ENCODE measurements at regions not wholly inside any gene's neighbourhood (a gene's known extent, or its start where the extent isn't known, plus 50 kb on each side); places are given as distances from the start of the nearest gene placed in this dataset.

DNA sequence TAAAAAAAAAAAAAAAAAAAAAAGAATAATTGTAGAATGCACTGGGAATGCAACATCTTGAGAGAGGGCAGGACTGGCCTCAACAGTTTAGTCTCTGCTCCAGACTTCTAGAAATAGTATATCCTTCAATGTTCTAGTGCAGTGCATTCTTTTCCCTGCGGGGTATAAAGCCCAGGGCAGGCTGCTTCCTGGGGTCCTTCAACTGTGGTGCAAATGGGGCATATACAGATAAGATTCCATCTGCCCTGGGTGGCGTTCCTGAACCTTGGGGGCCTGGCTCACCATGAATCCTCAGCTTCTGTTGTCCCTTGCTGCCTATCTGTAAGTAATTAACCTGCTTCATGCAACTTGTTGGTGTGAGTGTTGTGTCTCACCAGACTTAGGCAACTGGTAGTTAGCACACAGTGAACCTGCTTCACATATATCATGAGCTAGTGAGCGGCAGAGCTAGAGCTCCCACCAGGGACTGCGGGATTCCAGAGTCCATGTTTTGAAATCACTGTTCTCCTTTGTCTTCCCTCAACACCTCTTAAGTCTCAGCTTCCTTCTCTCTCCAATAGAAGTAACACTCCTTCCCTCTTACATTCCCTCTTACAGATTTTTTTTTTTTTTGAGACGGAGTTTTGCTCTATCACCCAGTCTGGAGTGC is 177.6 kb downstream of the SUDS3 start:
- peak overlapping the region; percentile 78 for H2AFZ ChIP-seq
- no peak overlapping the region for H3K4me3 ChIP-seq
- no peak overlapping the region for H3K27ac ChIP-seq (ENCODE audit: low read depth)
- TF ChIP-seq, protein P1, sequence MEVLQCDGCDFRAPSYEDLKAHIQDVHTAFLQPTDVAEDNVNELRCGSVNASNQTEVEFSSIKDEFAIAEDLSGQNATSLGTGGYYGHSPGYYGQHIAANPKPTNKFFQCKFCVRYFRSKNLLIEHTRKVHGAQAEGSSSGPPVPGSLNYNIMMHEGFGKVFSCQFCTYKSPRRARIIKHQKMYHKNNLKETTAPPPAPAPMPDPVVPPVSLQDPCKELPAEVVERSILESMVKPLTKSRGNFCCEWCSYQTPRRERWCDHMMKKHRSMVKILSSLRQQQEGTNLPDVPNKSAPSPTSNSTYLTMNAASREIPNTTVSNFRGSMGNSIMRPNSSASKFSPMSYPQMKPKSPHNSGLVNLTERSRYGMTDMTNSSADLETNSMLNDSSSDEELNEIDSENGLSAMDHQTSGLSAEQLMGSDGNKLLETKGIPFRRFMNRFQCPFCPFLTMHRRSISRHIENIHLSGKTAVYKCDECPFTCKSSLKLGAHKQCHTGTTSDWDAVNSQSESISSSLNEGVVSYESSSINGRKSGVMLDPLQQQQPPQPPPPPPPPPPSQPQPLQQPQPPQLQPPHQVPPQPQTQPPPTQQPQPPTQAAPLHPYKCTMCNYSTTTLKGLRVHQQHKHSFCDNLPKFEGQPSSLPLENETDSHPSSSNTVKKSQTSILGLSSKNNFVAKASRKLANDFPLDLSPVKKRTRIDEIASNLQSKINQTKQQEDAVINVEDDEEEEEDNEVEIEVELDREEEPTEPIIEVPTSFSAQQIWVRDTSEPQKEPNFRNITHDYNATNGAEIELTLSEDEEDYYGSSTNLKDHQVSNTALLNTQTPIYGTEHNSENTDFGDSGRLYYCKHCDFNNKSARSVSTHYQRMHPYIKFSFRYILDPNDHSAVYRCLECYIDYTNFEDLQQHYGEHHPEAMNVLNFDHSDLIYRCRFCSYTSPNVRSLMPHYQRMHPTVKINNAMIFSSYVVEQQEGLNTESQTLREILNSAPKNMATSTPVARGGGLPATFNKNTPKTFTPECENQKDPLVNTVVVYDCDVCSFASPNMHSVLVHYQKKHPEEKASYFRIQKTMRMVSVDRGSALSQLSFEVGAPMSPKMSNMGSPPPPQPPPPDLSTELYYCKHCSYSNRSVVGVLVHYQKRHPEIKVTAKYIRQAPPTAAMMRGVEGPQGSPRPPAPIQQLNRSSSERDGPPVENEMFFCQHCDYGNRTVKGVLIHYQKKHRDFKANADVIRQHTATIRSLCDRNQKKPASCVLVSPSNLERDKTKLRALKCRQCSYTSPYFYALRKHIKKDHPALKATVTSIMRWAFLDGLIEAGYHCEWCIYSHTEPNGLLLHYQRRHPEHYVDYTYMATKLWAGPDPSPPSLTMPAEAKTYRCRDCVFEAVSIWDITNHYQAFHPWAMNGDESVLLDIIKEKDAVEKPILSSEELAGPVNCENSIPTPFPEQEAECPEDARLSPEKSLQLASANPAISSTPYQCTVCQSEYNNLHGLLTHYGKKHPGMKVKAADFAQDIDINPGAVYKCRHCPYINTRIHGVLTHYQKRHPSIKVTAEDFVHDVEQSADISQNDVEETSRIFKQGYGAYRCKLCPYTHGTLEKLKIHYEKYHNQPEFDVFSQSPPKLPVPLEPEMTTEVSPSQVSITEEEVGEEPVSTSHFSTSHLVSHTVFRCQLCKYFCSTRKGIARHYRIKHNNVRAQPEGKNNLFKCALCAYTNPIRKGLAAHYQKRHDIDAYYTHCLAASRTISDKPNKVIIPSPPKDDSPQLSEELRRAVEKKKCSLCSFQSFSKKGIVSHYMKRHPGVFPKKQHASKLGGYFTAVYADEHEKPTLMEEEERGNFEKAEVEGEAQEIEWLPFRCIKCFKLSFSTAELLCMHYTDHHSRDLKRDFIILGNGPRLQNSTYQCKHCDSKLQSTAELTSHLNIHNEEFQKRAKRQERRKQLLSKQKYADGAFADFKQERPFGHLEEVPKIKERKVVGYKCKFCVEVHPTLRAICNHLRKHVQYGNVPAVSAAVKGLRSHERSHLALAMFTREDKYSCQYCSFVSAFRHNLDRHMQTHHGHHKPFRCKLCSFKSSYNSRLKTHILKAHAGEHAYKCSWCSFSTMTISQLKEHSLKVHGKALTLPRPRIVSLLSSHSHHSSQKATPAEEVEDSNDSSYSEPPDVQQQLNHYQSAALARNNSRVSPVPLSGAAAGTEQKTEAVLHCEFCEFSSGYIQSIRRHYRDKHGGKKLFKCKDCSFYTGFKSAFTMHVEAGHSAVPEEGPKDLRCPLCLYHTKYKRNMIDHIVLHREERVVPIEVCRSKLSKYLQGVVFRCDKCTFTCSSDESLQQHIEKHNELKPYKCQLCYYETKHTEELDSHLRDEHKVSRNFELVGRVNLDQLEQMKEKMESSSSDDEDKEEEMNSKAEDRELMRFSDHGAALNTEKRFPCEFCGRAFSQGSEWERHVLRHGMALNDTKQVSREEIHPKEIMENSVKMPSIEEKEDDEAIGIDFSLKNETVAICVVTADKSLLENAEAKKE (CRISPR knock-in tag; IDR thresholded peaks at IDR 0.05), result no peak
- TF ChIP-seq CREB1 (CRISPR knock-in tag; IDR thresholded peaks at IDR 0.05; ENCODE audit: low read depth), result no peak
- TF ChIP-seq EZH2phosphoT487 (IDR thresholded peaks at IDR 0.05; ENCODE audit: unreplicated experiment), result no peak
- no peak for TF ChIP-seq STAT1 (IDR thresholded peaks at IDR 0.05; ENCODE audit: unreplicated experiment)
- TF ChIP-seq EZH2 (IDR thresholded peaks at IDR 0.05; ENCODE audit: low read depth, unreplicated experiment), result no peak
- TF ChIP-seq, protein P2, sequence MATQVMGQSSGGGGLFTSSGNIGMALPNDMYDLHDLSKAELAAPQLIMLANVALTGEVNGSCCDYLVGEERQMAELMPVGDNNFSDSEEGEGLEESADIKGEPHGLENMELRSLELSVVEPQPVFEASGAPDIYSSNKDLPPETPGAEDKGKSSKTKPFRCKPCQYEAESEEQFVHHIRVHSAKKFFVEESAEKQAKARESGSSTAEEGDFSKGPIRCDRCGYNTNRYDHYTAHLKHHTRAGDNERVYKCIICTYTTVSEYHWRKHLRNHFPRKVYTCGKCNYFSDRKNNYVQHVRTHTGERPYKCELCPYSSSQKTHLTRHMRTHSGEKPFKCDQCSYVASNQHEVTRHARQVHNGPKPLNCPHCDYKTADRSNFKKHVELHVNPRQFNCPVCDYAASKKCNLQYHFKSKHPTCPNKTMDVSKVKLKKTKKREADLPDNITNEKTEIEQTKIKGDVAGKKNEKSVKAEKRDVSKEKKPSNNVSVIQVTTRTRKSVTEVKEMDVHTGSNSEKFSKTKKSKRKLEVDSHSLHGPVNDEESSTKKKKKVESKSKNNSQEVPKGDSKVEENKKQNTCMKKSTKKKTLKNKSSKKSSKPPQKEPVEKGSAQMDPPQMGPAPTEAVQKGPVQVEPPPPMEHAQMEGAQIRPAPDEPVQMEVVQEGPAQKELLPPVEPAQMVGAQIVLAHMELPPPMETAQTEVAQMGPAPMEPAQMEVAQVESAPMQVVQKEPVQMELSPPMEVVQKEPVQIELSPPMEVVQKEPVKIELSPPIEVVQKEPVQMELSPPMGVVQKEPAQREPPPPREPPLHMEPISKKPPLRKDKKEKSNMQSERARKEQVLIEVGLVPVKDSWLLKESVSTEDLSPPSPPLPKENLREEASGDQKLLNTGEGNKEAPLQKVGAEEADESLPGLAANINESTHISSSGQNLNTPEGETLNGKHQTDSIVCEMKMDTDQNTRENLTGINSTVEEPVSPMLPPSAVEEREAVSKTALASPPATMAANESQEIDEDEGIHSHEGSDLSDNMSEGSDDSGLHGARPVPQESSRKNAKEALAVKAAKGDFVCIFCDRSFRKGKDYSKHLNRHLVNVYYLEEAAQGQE (IDR thresholded peaks at IDR 0.05; ENCODE audit: unreplicated experiment), result no peak
- no peak for TF ChIP-seq JUNB (IDR thresholded peaks at IDR 0.05; ENCODE audit: unreplicated experiment)
- no peak for TF ChIP-seq NANOG (IDR thresholded peaks at IDR 0.05; ENCODE audit: borderline replicate concordance)
- TF ChIP-seq, protein P3, sequence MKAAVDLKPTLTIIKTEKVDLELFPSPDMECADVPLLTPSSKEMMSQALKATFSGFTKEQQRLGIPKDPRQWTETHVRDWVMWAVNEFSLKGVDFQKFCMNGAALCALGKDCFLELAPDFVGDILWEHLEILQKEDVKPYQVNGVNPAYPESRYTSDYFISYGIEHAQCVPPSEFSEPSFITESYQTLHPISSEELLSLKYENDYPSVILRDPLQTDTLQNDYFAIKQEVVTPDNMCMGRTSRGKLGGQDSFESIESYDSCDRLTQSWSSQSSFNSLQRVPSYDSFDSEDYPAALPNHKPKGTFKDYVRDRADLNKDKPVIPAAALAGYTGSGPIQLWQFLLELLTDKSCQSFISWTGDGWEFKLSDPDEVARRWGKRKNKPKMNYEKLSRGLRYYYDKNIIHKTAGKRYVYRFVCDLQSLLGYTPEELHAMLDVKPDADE (IDR thresholded peaks at IDR 0.05), result no peak
- no peak for TF ChIP-seq ZNF331 (CRISPR knock-in tag; IDR thresholded peaks at IDR 0.05; ENCODE audit: low read depth)
- no peak for TF ChIP-seq ZNF114 (CRISPR knock-in tag; IDR thresholded peaks at IDR 0.05)
- no peak for TF ChIP-seq POLR2AphosphoS5 (IDR thresholded peaks at IDR 0.05; ENCODE audit: low read depth)
- TF ChIP-seq, protein P4, sequence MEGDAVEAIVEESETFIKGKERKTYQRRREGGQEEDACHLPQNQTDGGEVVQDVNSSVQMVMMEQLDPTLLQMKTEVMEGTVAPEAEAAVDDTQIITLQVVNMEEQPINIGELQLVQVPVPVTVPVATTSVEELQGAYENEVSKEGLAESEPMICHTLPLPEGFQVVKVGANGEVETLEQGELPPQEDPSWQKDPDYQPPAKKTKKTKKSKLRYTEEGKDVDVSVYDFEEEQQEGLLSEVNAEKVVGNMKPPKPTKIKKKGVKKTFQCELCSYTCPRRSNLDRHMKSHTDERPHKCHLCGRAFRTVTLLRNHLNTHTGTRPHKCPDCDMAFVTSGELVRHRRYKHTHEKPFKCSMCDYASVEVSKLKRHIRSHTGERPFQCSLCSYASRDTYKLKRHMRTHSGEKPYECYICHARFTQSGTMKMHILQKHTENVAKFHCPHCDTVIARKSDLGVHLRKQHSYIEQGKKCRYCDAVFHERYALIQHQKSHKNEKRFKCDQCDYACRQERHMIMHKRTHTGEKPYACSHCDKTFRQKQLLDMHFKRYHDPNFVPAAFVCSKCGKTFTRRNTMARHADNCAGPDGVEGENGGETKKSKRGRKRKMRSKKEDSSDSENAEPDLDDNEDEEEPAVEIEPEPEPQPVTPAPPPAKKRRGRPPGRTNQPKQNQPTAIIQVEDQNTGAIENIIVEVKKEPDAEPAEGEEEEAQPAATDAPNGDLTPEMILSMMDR (conservative IDR thresholded peaks at IDR 0.05; ENCODE audit: low read depth in 2 of 2), result no peak
- no peak for DNase-seq (ENCODE audit: low spot score)
- H3K4me1 ChIP-seq (ENCODE audit: insufficient read depth), result peaks cover 9% of the 10 kb centered on the region
- Mint-ChIP-seq H3K27ac (no peak overlapping the region), H3K4me1 (peaks cover 13% of the 10 kb centered on the region), H3K4me3 (no peak overlapping the region), H3K36me3 (ENCODE audit: low read depth) (no peaks in the 10 kb centered on the region), H3K27me3 (ENCODE audit: insufficient read depth, low read depth, poor library complexity) (peaks cover 6% of the 10 kb centered on the region), H3K9me3 (0 out of 3 replicates have a peak, but pooled peaks cover 4% of the 10 kb centered on the region)
- no peaks in the 10 kb centered on the region for H3F3A ChIP-seq (replicated peaks; ENCODE audit: low read depth)
- no peaks in the 10 kb centered on the region for H3K36me3 ChIP-seq (ENCODE audit: insufficient read depth)
- no peaks in the 10 kb centered on the region for H3K79me2 ChIP-seq (replicated peaks; ENCODE audit: insufficient read depth)
- peak; percentile 81 for ATAC-seq
- peaks cover 13% of the 10 kb centered on the region for H3K9me2 ChIP-seq (ENCODE audit: insufficient read depth)
- H4K20me1 ChIP-seq (replicated peaks; ENCODE audit: insufficient read depth), result no peaks in the 10 kb centered on the region
- H3K27me3 ChIP-seq (ENCODE audit: insufficient read depth), result no peaks in the 10 kb centered on the region
- no peak overlapping the region for H3K4me2 ChIP-seq

Data from GM23338 (cell line).